Kidney glomerular epithelial cell (primary cell): ENCODE measurements at regions not wholly inside any gene's neighbourhood (a gene's known extent, or its start where the extent isn't known, plus 50 kb on each side); places are given as distances from the start of the nearest gene placed in this dataset.

Source experiments
- DNase-seq: peaks from one replicate; lab custom pipeline; 2025; lab: John Stamatoyannopoulos, UW

GRCh38 chr3:87413814-87414213 lies 137.4 kb upstream of the POU1F1 start:
- no peak for DNase-seq

GRCh38 chr3:87410110-87410509 lies 133.7 kb upstream of the POU1F1 start:
- peak; percentile 13 for DNase-seq

DNA sequence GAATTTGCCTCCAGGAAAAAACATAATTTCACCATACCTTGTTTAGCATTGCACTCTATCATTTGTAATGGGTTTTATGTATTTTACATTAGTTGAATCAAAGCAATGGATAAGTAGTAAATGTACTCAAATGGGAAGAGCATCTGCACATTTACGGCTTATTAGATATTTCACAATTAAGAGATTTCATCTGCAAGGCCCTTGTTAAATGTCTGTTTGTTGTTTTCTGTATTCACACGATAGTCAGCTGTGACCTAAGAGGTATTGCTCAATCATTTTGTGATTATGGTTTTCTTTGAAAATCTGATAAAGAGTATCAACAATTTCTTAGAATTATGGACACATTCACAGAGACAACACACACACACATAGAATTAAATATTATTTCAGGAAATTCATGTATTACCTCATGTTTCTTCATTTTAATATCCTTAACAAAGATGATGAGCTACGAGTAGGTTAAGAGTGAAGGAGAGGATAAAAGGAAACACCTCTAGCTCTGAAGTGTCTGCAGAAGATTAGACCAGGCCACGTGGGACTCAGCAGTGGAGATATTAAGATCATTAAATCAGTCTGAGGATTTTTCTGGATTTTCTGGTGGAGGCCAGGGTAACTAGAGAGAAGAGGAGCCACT lies 121.9 kb upstream of the POU1F1 start:
- no peak for DNase-seq

GRCh38 chr3:87397211-87397610 lies 120.8 kb upstream of the POU1F1 start:
- DNase-seq: peak; percentile 20

GRCh38 chr3:87390821-87391220 lies 114.4 kb upstream of the POU1F1 start:
- no peak for DNase-seq

GRCh38 chr3:87390353-87390752 lies 114.0 kb upstream of the POU1F1 start:
- no peak for DNase-seq

DNA sequence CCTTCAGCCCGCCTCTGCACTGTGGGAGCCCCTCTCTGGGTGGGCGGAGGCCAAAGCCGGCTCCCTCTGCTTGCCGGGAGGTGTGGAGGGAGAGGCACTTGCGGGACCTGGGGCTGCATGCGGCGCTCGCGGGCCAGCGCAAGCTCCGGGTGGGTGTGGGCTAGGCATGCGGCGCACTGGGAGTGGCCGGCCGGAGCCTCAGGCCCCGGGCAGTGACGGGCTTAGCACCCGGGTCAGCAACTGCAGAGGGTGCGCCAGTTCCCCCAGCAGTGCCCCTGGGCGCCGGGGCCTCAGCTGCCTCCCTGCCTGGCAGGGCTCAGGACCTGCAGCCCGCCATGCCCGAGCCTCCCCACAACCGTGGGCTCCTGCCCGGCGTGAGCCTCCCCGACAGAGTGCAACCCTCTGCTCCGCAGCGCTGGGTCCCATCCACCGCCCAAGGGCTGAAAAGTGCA lies 98.9 kb upstream of the POU1F1 start:
- no peak for DNase-seq

DNA sequence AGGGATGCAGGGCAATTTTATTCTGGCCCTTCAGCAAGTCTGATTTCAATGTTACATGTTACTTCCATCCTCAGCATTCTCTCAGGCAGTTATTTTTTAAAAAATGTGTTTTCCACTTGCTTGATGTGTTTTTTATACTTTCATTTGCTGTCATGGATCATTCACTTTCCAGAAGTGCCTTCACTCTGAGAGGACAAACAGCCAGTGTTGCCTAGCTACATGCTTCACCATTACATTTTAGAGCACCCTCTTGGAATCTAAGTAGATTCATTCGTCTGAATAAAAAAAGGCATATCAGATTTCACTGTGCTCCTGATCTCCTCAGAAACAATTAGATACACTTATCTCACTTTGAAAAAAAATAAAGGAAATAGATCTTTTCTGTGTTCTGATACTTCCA lies 93.6 kb upstream of the POU1F1 start:
- DNase-seq: peak; percentile 7

DNA sequence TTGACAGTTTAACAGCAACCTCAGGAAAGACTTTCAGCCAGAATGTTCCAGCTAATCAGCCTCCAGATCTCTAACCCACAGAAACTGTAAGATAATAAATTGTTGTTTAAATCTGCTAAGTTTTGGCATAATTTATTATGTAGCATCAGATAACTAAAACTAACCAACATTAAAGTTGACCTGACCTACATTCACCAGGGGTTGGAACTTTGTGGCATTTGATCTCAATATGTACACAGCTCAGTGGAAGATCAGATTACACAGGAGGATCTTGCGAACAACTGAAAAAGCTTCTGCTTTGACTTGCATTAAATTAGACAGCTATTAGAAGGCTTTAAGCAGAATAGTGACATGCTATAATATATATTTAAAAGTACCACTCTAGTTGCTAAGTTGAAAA lies 91.4 kb upstream of the POU1F1 start:
- DNase-seq: no peak

GRCh38 chr3:87363721-87364120 lies 87.3 kb upstream of the POU1F1 start:
- no peak for DNase-seq

DNA sequence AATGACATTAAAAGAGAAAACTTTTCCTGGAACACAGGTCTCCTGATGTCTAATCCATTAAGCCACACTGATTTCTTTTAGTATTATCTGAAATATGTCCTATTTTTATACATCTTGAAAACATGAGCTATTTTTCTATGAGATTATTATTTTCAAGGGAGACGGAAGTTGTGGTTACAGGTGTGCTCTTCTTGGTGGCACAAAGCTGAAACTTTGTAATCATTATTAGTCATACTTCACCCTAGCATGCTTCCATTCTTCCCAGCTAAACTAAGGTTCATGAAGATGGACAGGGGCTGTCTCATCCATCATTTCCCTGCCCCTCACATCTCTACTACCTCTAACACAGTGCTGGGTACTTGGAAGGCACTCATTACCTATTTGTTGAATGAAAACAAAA lies 85.6 kb upstream of the POU1F1 start:
- no peak for DNase-seq

GRCh38 chr3:87361271-87361670 lies 84.9 kb upstream of the POU1F1 start:
- no peak for DNase-seq

GRCh38 chr3:87359826-87360225 lies 83.4 kb upstream of the POU1F1 start:
- DNase-seq: no peak

GRCh38 chr3:87359025-87359424 lies 82.6 kb upstream of the POU1F1 start:
- no peak for DNase-seq

- DNase-seq: no peak
Observed at GRCh38 chr3:87358066-87358465, 81.7 kb upstream of the POU1F1 start.

DNA sequence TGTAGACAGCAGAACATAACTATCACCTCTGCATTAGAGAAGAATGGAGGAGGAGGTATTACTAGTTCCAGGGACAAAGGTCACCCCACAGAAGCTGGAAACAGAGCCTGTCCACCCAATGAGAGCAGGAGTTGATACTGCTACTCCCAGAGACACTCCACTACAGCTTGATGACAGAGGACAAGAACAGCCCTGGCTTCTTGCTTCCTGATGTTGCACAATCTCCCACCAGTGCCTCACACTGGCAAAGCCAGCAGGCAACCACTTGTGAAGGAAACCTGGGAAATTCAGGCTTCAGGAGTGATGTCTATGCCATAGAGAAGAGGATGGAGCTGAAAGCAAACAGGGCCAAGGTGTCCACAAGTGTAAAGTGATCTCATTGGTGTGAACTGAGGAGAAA lies 78.0 kb upstream of the POU1F1 start:
- DNase-seq: no peak

DNA sequence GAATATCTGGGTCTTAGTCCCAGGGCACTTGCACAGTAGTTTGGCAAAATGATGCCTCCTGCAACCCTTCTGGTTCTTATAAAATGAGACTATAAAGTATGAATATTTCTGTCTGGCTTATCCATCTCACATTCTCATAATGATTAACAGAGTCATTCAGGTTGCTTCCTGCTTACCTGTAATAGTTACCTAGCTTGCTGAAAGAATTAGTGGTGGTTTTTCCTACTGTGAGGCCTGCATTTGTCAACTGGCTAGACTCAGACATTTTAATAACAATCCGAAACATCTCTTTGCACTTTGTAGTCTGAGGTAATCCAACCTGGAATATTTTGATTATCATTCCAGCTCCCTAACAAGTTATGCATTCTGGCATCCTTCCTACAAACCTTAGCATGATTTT lies 75.6 kb upstream of the POU1F1 start:
- DNase-seq: peak; percentile 4

DNA sequence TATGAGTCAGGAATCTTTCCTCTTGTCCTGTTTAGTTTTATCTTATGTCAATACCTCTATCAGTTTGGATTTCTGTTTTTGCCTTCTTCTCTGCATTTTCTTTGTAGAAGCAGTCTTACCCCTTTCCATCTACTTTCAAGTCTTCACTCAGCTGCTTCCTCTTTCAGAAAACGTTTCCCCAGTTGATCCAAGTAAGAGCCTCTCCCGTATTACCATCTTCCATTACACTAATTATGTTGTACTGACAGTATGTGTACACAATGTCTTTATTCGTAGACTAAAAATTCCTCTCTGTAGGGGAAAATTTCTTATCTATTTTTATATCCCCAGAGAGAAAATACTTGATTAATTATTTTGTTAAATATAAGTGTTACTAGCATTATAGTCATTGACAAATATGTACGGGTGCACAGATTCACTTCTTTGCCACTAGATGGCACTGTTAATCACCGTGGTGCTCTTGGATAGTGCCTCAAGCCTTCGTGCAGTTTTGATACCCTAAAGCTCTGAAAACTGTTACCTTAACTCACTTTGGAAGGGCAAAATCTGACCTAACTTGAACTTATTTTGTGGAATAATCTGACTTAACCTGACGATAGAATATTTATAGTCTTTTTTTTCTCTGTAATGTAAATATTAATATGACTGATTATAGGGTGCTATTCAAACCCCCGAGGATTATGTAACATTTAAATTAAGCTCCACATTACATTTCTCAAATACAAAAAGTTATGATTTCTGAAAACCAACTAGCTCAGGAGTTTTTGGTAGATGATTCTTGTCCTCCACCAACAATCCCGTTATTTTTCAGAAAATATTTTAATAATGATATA lies 74.2 kb upstream of the POU1F1 start:
- DNase-seq: peak; percentile 77

- DNase-seq: no peak
Observed at GRCh38 chr3:87349833-87350232, 73.4 kb upstream of the POU1F1 start.

DNA sequence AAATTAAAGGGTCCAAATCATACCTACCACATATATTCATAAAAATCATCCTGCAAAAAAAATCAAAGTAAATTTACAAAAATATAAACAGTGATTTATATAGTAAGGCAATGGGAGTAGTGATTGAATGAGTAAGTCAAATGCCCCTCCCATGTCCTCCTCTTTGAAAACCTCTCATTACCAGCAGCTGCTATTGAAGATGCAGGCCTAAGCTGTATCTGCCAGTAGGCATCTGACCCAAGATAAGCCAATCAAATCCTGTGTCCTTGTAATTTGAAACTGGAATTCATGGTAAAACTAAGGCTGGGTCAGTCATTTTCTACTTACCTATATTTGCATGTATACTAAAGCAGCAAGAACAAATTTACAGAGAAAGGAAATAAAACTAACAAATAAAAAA lies 60.4 kb upstream of the POU1F1 start:
- DNase-seq: no peak

GRCh38 chr3:87335931-87336330 lies 59.5 kb upstream of the POU1F1 start:
- no peak for DNase-seq

- DNase-seq: peak; percentile 85
Observed at GRCh38 chr3:87333393-87333892, 57.1 kb upstream of the POU1F1 start.

DNA sequence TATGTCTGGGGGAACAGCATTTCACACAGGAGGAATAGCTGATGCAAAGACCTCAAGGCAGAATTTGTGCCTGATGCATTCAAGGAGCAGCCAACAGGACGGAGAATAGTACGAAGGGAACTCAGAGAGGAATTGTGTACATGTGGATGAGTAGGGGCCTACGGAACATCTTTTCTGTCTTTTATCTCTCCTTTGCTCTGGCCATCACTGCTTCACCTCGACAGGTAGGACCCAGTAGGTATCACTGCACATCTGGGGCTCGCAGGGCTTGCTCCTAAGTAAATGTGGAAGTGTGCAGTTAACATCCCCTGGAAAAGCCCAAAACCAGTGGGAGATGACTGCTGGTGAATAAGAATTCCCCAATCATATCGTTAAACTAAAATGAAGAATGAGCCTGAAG lies 56.4 kb upstream of the POU1F1 start:
- DNase-seq: no peak
